H9 (cell line): ENCODE measurements at regions not wholly inside any gene's neighbourhood (a gene's known extent, or its start where the extent isn't known, plus 50 kb on each side); places are given as distances from the start of the nearest gene placed in this dataset.

Source experiments
- DNase-seq: peaks from one replicate; pipeline ENCODE4 v3.0.0-alpha.2; 2017
- H2AFZ ChIP-seq: one replicate; pipeline ENCODE4 v1.6.1; 2013; ENCODE audit warnings: mild to moderate bottlenecking, low read length, control low read depth, moderate library complexity
- H2AK5ac ChIP-seq: 2 replicates; pipeline ENCODE4 v1.6.1; 2013; ENCODE audit warnings: low read length, control low read depth, mixed read lengths; ENCODE audit not compliant: insufficient read length
- H2BK120ac ChIP-seq: one replicate; pipeline ENCODE4 v1.6.1; 2013; ENCODE audit warnings: low read depth, mild to moderate bottlenecking, low read length, control low read depth, inconsistent platforms; ENCODE audit not compliant: poor library complexity, severe bottlenecking
- H2BK12ac ChIP-seq: 2 replicates; pipeline ENCODE4 v1.6.1; 2013; ENCODE audit warnings: low read length, control low read depth, mixed read lengths, low read depth; ENCODE audit not compliant: insufficient read length
- H2BK15ac ChIP-seq: 2 replicates; pipeline ENCODE4 v1.6.1; 2013; ENCODE audit warnings: low read depth, low read length, control low read depth
- H2BK20ac ChIP-seq: one replicate; pipeline ENCODE4 v1.6.1; 2013; ENCODE audit warnings: low read depth, mild to moderate bottlenecking, low read length, control low read depth, inconsistent platforms; ENCODE audit not compliant: poor library complexity, severe bottlenecking
- H2BK5ac ChIP-seq: 2 replicates; pipeline ENCODE4 v1.6.1; 2013; ENCODE audit warnings: low read length, control low read depth, mixed read lengths; ENCODE audit not compliant: insufficient read length
- H3K14ac ChIP-seq: 2 replicates; pipeline ENCODE4 v1.6.1; 2013; ENCODE audit warnings: low read length, control low read depth; ENCODE audit not compliant: insufficient read depth
- H3K18ac ChIP-seq: 2 replicates; pipeline ENCODE4 v1.6.1; 2013; ENCODE audit warnings: low read depth, mild to moderate bottlenecking, mixed read lengths, low read length, control low read depth; ENCODE audit not compliant: insufficient read length
- H3K23ac ChIP-seq: 2 replicates; pipeline ENCODE4 v1.6.1; 2013; ENCODE audit warnings: low read length, control low read depth, mixed read lengths, low read depth; ENCODE audit not compliant: insufficient read length
- H3K23me2 ChIP-seq: 2 replicates; pipeline ENCODE4 v1.6.1; 2013; ENCODE audit warnings: low read depth, mild to moderate bottlenecking, mixed read lengths, low read length, control low read depth; ENCODE audit not compliant: insufficient read length, poor library complexity, severe bottlenecking
- H3K27ac ChIP-seq: 2 replicates; pipeline ENCODE4 v1.5.1; 2013; ENCODE audit warnings: low read length, control low read depth, mixed read lengths, low read depth; ENCODE audit not compliant: insufficient read length
- H3K27me3 ChIP-seq: 2 replicates; pipeline ENCODE4 v1.6.1; 2013; ENCODE audit warnings: low read length, control low read depth, inconsistent platforms; ENCODE audit not compliant: insufficient read depth
- H3K4ac ChIP-seq: 2 replicates; pipeline ENCODE4 v1.6.1; 2013; ENCODE audit warnings: low read depth, mild to moderate bottlenecking, control low read depth, inconsistent platforms, low read length, moderate library complexity
- H3K4me1 ChIP-seq: 2 replicates; pipeline ENCODE4 v1.6.1; 2013; ENCODE audit warnings: low read length, control low read depth, inconsistent platforms; ENCODE audit not compliant: insufficient read depth
- H3K4me2 ChIP-seq: 2 replicates; pipeline ENCODE4 v1.6.1; 2013; ENCODE audit warnings: low read length, control low read depth, mixed read lengths; ENCODE audit not compliant: insufficient read length, insufficient read depth
- H3K56ac ChIP-seq: 2 replicates; pipeline ENCODE4 v1.6.1; 2013; ENCODE audit warnings: low read depth, mild to moderate bottlenecking, mixed read lengths, low read length, control low read depth; ENCODE audit not compliant: insufficient read length
- H3K79me1 ChIP-seq: 2 replicates; pipeline ENCODE4 v1.6.1; 2013; ENCODE audit warnings: low read depth, mild to moderate bottlenecking, moderate library complexity, low read length, control low read depth, inconsistent platforms; ENCODE audit not compliant: insufficient read depth, poor library complexity, severe bottlenecking
- H3K79me2 ChIP-seq: 2 replicates; pipeline ENCODE4 v1.6.1; 2013; ENCODE audit warnings: low read length, control low read depth, inconsistent platforms; ENCODE audit not compliant: insufficient read depth
- H3K9ac ChIP-seq: 2 replicates; pipeline ENCODE4 v1.6.1; 2013; ENCODE audit warnings: low read length, control low read depth, mixed read lengths; ENCODE audit not compliant: insufficient read length; ENCODE audit errors: extremely low read depth
- H3K9me3 ChIP-seq: one replicate; pipeline ENCODE4 v1.6.1; 2013; ENCODE audit warnings: low read depth, low read length, inconsistent platforms; ENCODE audit not compliant: control insufficient read depth
- H3T11ph ChIP-seq: one replicate; pipeline ENCODE4 v1.6.1; 2013; ENCODE audit warnings: mild to moderate bottlenecking, low read length, control low read depth, inconsistent platforms
- H4K20me1 ChIP-seq: one replicate; pipeline ENCODE4 v1.6.1; 2013; ENCODE audit not compliant: control insufficient read depth, insufficient read length, insufficient read depth
- H4K5ac ChIP-seq: 2 replicates; pipeline ENCODE4 v1.6.1; 2013; ENCODE audit warnings: low read depth, mild to moderate bottlenecking, mixed read lengths, low read length, control low read depth; ENCODE audit not compliant: insufficient read length
- H4K8ac ChIP-seq: replicated peaks from 2 replicates; pipeline ENCODE4 v1.6.1; 2013; ENCODE audit warnings: low read length, control low read depth, mixed read lengths, low read depth; ENCODE audit not compliant: insufficient read length
- H4K91ac ChIP-seq: 2 replicates; pipeline ENCODE4 v1.6.1; 2013; ENCODE audit warnings: low read depth, mild to moderate bottlenecking, moderate library complexity, mixed read lengths, low read length, control low read depth; ENCODE audit not compliant: insufficient read length
- H3K27ac Mint-ChIP-seq, 3 experiments: 2 replicates in 2 of 3; 3 replicates in 1 of 3; pipeline ENCODE4 v1.8.0; 2020 to 2021; ENCODE audit warnings: mixed read lengths in 3 of 3, mild to moderate bottlenecking in 1 of 3, moderate library complexity in 1 of 3
- H3K27me3 Mint-ChIP-seq: 2 replicates; pipeline ENCODE4 v1.8.0; 2021; ENCODE audit warnings: low read depth, mild to moderate bottlenecking, moderate library complexity, mixed read lengths
- H3K36me3 Mint-ChIP-seq, 3 experiments: 2 replicates in 2 of 3; 3 replicates in 1 of 3; pipeline ENCODE4 v1.8.0; 2020 to 2021; ENCODE audit warnings: low read depth in 3 of 3, mixed read lengths in 3 of 3; ENCODE audit not compliant: insufficient read depth in 1 of 3
- H3K4me1 Mint-ChIP-seq, 2 experiments: 2 replicates each; pipeline ENCODE4 v1.8.0; 2020; ENCODE audit warnings: mixed read lengths in 2 of 2
- H3K4me3 Mint-ChIP-seq, 2 experiments: 2 replicates in 1 of 2; 3 replicates in 1 of 2; pipeline ENCODE4 v1.8.0; 2020 to 2021; ENCODE audit warnings: mild to moderate bottlenecking in 2 of 2, mixed read lengths in 2 of 2, moderate library complexity in 1 of 2
- H3K9me3 Mint-ChIP-seq, 2 experiments: 2 replicates in 1 of 2; 3 replicates in 1 of 2; pipeline ENCODE4 v1.8.0; 2020; ENCODE audit warnings: mild to moderate bottlenecking in 2 of 2, mixed read lengths in 2 of 2, moderate library complexity in 1 of 2
- CTCF ChIP-seq: fragments of 200-600 bp; sonication (generic); conservative IDR thresholded peaks from 3 replicates; pipeline ENCODE4 v1.8.0; 2021; ENCODE audit warnings: antibody characterized with exemption, mild to moderate bottlenecking
- WGBS: extraction: QIAGEN DNeasy Blood & Tissue Kit; methylation state at CpG from one replicate; pipeline ENCODE4 v1.1.7; 2013; ENCODE audit warnings: missing lambda C conversion rate, low lambda C conversion rate, mixed read lengths; ENCODE audit not compliant: insufficient read length; ENCODE audit errors: extremely low coverage; 5-methylcytosine and 5-hydroxymethylcytosine counted together

DNA sequence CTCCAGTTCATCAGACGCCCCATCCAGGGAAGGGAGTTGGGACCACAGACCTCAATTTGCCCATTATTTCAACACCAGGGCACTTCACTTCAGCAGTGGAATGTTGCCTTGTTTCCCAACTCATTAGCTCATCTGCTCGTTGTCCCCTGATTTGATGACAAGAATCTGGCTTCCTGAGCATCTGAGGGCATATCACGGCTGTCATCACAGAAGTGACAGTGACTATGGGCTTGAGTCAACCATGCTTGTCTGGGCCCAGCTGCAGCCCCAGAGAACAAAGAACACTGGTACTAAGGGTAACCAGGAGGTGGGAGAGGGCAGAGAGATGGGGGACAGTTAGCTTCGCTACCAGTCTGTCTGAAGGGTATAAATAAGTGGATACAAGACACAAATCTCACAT is 266.0 kb upstream of the SDK2 start:
- H3K4me1 Mint-ChIP-seq: peaks cover 0 to 3% of the 10 kb centered on the region in 2 experiments; a peak in 1 of 4 replicates
- Histone ChIP-seq H2BK20ac (no peak overlapping the region), H3K27ac (no peak overlapping the region), H2BK12ac (no peak overlapping the region), H3K23ac (no peak overlapping the region), H4K8ac (no peak overlapping the region), H3K14ac (no peak overlapping the region), H4K5ac (no peak overlapping the region), H3K9me3 (no peaks in the 10 kb centered on the region), H3K9ac (no peak overlapping the region), H3K4ac (no peak overlapping the region), H3T11ph (no peak overlapping the region), H3K4me1 (no peaks in the 10 kb centered on the region), H3K18ac (no peak overlapping the region), H2AK5ac (no peak overlapping the region), H3K79me1 (no peaks in the 10 kb centered on the region), H2BK15ac (no peak overlapping the region), H3K79me2 (no peaks in the 10 kb centered on the region), H3K4me2 (no peak overlapping the region), H2BK120ac (no peak overlapping the region), H2AFZ (no peak overlapping the region), H4K20me1 (no peaks in the 10 kb centered on the region), H3K23me2 (no peaks in the 10 kb centered on the region), H3K56ac (no peak overlapping the region), H2BK5ac (no peak overlapping the region), H4K91ac (no peak overlapping the region), H3K27me3 (peaks cover 18% of the 10 kb centered on the region; the same call in 1 of the 2 replicates)
- no peak for DNase-seq
- no CpG with 5 or more reads among the region's 4 CpGs for WGBS
- no peak overlapping the region for H3K27ac Mint-ChIP-seq
- TF ChIP-seq CTCF: no peak
- H3K36me3 Mint-ChIP-seq: no peaks in the 10 kb centered on the region; a peak in 1 of 7 replicates
- H3K27me3 Mint-ChIP-seq: peaks cover 100% of the 10 kb centered on the region
- H3K9me3 Mint-ChIP-seq: peaks cover 4 to 5% of the 10 kb centered on the region in 2 experiments; a peak in 4 of 5 replicates
- no peak overlapping the region for H3K4me3 Mint-ChIP-seq
